GM21515 (cell line): ENCODE measurements at regions not wholly inside any gene's neighbourhood (a gene's known extent, or its start where the extent isn't known, plus 50 kb on each side); places are given as distances from the start of the nearest gene placed in this dataset.

Source experiments
- ATAC-seq: cut with Tn5 transposase; IDR thresholded peaks from one replicate; pipeline ENCODE4 v1.9.1; 2021; ENCODE audit not compliant: unreplicated experiment

DNA sequence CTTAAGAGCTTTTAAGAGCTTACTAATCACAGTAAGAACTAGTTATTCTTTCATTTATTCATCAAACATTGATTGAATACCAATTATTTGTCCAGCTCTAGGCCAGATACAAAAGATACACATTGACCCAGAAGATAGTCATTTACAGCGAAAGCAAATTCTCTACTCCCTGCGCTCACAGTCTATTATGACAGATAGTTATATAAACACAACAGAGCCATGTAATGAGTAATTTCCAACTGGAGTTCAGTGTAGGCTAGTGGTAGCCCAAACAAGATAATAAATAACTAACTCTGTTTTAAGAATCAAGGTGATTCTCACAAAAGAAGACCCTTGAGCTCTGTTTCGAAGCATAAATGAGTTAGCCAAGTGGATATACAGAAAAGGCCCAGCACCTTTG lies 397.8 kb upstream of the TLE4 start:
- no peak for ATAC-seq

GRCh38 chr9:79176014-79176697 lies 395.6 kb upstream of the TLE4 start:
- ATAC-seq = no peak

GRCh38 chr9:79184831-79185230 lies 386.9 kb upstream of the TLE4 start:
- ATAC-seq = no peak

DNA sequence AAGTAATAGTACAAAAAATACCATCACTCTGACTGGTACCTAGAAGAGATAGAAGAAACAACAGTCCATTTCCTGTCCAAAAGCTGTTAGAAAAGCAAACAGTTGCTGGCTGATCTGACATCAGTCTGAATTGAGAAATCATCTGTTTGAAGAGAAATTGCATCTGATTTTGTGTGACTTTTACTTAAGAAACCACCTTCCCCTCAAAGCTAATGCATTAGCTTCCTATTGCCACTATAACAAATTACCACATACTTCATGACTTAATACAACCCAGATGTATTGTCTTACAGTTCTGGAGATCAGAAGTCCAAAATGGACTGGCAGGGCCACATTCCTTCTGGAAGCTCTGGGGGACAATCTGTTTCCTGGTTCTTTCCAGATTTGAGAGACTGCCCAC lies 385.9 kb upstream of the TLE4 start:
- no peak for ATAC-seq

DNA sequence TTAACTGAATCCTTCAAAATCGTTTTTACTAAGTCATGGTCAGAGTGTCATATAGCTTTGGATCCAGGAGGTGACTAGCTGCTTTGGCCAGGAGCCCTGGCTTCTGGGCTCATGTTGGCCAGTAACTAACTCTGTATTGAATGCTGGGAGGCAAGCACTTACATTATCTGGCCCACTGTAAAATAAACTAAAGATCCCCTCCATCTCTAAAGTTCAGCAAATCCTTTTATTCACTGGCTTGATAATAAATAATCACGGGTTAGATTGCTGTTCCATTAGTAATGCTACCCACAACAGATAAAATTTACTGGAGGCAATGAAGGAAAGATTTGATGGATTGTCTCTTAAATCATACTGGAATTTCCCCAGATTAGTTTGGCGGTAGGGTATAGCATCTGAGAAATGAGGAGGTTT lies 382.2 kb upstream of the TLE4 start:
- ATAC-seq = no peak

DNA sequence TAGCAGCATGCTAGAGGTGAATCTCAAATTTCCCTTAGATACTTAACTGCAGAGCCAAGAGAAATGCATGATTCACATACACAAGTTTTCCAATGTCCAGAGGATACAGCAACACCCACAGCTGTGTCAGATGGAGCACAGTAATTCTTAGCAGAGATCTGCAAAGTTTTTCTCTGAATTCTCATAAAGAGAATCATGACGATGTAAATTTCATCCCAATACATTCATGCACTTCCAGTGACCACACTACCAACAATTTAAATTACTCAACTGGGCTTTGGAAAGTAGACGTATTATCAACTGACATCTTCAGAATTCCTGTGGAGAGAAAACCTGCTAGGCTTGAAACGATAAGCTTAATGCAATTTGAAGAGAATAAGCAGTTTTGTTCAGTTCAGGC lies 378.8 kb upstream of the TLE4 start:
- no peak for ATAC-seq

- no peak for ATAC-seq
Measured at GRCh38 chr9:79193501-79194223, 378.1 kb upstream of the TLE4 start.

DNA sequence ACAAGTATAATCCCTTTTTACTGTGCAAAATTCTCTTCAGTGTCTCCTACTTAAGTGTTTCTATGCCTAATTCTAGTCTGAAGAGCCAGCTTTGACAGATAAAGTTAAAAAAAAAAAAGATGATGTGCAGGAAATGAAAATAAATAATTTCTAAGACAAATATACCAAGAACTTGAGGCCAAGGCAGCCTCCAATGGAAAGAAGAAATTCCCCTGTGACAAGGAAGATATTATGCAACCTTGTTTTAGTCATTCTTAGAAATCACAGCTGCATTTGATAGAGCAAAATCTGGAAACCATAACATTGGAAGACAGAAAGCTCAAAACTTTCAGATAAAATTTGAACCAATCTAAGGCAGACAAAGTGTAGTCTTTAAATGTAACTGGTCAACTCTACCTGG lies 375.9 kb upstream of the TLE4 start:
- no peak for ATAC-seq

DNA sequence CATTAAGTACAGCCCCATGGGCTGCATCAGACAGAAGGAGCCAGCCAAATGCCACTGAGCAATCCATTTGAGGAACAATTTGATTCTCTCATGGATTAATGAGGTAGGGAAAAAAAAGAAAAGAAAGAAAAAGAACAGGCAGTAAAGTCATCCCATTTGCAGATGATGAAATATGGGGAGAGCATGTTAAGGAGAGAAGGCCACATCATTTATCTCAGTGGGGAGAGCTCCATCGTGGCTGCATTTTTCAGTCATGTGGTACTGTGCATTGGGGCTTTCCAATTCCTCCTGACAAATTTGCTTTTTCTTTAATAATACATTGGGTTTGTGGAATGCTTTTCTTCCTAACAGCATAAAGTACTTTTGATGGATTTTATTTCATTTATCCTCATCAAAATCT lies 375.2 kb upstream of the TLE4 start:
- no peak for ATAC-seq

GRCh38 chr9:79200336-79200735 lies 371.4 kb upstream of the TLE4 start:
- no peak for ATAC-seq

GRCh38 chr9:79201636-79202035 lies 370.1 kb upstream of the TLE4 start:
- ATAC-seq = no peak

DNA sequence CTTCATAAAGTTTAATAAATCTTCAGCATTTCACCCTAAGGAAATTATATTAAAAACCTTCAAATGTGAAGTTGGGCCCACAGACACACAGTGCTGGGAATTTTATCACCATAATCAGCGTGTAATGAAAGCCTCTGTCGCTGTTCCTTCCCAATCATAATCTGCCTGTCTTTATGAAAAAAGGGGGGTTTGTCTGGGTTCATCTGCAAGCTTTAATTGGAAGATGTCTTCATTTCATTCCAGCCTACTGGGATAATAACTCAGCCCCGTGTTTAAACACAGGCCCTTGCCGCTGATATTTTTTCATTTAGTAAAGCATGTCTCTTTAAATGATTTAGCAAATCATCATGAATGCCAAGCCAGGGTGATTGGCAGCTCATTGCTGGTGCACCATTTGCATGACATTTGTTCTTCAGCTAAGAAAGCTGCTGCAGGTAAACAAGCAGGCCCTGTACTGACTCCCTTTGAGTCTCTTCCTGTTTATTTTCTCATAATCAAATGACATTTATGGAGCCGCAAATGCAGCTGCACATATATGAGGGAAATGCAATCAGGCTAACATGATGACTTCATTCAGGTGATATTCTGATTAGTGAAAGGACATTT lies 362.9 kb upstream of the TLE4 start:
- ATAC-seq = no peak

DNA sequence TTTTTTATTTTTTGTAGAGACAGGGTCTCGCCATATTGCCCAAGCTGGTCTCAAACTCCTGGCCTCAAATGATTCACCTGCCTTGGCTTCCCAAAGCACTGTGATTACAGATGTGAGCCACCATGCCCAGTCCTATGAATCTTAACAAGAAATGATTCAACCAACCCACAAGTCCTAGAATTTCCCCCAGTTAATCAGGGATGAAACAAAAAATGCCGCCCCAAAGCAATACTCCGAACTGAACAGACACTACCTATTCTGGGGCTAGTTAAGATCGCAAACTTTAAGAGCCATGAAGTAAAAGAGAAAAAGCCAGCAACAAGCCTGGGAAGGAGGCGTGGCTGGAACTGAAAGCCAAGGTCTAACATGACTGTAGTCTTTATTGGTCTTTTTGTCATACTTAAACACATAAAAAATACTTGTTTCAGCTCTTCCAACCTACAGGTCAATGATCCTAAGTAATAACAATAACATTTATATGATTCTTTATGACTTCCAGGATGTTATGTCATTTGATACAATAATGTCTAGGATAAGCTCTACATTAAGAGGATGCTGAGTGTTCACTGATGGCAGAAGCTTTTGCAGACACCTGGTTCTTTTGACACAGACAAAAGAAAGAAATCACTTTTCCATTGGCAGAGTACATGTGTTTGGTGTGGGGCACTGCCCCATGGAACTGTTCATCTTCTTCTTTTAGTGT lies 361.1 kb upstream of the TLE4 start:
- ATAC-seq = no peak

GRCh38 chr9:79213417-79214125 lies 358.2 kb upstream of the TLE4 start:
- ATAC-seq = no peak

DNA sequence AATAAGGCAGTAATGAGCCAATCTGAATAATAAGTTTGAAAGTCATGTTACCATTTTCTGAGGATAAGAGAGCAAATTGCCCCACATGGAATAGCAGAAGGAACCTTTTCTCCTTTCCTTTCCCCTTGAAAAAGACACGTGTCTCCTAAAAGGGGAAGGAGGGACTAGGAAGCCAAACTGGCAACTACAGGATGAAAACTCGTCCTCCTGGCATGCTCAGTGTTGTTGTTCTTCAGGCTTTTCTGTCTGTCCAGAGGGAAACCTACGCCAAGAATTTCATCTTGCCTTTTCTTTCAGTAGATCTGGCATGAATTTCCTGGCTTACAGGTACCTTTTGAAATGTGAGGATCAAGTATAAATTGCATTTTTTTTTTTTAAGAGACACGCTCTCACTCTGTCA lies 355.9 kb upstream of the TLE4 start:
- no peak for ATAC-seq

DNA sequence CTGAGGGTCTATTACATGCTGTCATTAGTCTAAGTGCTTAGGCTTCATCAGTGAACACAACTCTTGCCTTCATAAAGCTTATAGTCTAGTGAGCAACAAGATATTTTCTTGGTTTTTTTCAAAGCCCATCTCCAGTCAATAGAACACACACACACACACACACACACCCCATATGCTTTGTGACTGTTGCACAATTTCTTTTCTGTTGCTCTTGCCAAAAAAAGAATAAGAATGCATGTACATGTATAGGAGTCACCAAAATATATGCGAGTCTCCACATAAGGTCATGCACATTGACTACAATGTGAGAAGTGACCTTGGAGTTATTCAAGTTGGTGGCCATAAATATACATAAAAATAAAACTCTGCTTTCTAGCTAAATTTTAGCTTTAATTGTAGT lies 351.5 kb upstream of the TLE4 start:
- ATAC-seq = no peak

- ATAC-seq = no peak
Measured at GRCh38 chr9:79220666-79221065, 351.1 kb upstream of the TLE4 start.

- no peak for ATAC-seq
Measured at GRCh38 chr9:79221084-79221483, 350.7 kb upstream of the TLE4 start.

- ATAC-seq = no peak
Measured at GRCh38 chr9:79222483-79222882, 349.3 kb upstream of the TLE4 start.

DNA sequence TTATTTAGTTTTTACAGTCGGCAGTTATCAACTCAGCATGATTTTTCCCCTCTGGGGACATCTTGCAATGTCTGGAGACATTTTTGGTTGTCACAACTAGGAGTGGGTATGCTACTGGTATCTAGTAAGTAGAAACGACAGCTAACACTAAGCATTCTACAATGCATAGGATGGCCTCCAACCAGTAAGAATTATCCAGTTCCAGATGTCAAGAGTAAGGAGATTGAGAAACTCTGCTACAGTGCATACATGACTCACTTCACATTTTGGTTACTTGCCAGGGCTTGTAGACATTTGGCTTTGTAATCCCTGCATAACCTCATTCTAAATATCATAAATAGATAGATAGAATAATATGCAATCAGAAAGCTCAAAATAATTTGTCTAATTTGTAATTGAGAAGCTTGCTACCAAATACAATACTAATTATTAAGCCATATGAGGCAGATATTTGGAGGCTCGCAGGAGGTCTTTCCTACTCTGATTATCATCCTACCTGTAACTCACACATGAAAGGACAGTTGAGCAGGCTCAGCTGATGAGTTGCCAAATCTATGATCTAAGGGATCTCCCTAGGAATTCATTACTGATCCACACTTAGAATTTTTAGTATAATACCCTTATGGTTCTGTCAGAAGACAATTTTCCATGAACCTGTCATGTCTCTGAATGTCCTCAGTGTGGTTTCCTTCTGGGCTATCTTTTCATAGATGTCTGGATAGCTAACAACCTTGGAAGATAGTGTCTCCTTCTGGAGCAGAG lies 346.9 kb upstream of the TLE4 start:
- no peak for ATAC-seq
